Fibroblast of the aortic adventitia (primary cell): ENCODE measurements at regions not wholly inside any gene's neighbourhood (a gene's known extent, or its start where the extent isn't known, plus 50 kb on each side); places are given as distances from the start of the nearest gene placed in this dataset.

Experiments used
- DNase-seq: peaks from one replicate; pipeline ENCODE4 v3.0.0-alpha.2; 2010; ENCODE audit warnings: low read depth
- H3K4me3 ChIP-seq: 2 replicates; pipeline ENCODE4 v1.5.1; 2011; ENCODE audit warnings: low read depth, mild to moderate bottlenecking, control low read depth, low read length, moderate library complexity
- CTCF ChIP-seq: IDR thresholded peaks from 2 replicates; pipeline ENCODE4 v1.5.1; 2011; ENCODE audit warnings: mild to moderate bottlenecking, low read length, control low read depth, inconsistent platforms; ENCODE audit not compliant: insufficient read depth

- H3K4me3 ChIP-seq, result no peak overlapping the region
- DNase-seq, result no peak
- TF ChIP-seq CTCF, result no peak
Observed at GRCh38 chr5:75952963-75953362, 130.2 kb upstream of the SV2C start.

GRCh38 chr5:75952291-75952690 lies 130.9 kb upstream of the SV2C start:
- no peak for TF ChIP-seq CTCF
- no peak for DNase-seq
- no peak overlapping the region for H3K4me3 ChIP-seq

- no peak for DNase-seq
- H3K4me3 ChIP-seq, result no peak overlapping the region
- no peak for TF ChIP-seq CTCF
Observed at GRCh38 chr5:75951716-75952115, 131.5 kb upstream of the SV2C start.

- TF ChIP-seq CTCF, result no peak
- no peak overlapping the region for H3K4me3 ChIP-seq
- no peak for DNase-seq
Observed at GRCh38 chr5:75951158-75951557, 132.0 kb upstream of the SV2C start.

- H3K4me3 ChIP-seq, result no peak overlapping the region
- DNase-seq, result no peak
- no peak for TF ChIP-seq CTCF
Observed at GRCh38 chr5:75948438-75948837, 134.7 kb upstream of the SV2C start.

GRCh38 chr5:75940418-75940817 lies 142.8 kb upstream of the SV2C start:
- no peak for DNase-seq
- no peak for TF ChIP-seq CTCF
- H3K4me3 ChIP-seq, result no peak overlapping the region

GRCh38 chr5:75935572-75935971 lies 147.6 kb upstream of the SV2C start:
- DNase-seq, result no peak
- TF ChIP-seq CTCF, result no peak
- H3K4me3 ChIP-seq, result no peak overlapping the region
